Trophoblast cell (in vitro differentiated cells and primary cell): ENCODE measurements at regions not wholly inside any gene's neighbourhood (a gene's known extent, or its start where the extent isn't known, plus 50 kb on each side); places are given as distances from the start of the nearest gene placed in this dataset.
A peak's percentile ranks its signal among the peaks of the same experiment; 100 is the strongest.

ENCODE experiments used
- DNase-seq, 2 donors: peaks; one replicate each; pipeline ENCODE4 v3.0.0-alpha.2; 2016
- H2AFZ ChIP-seq: 2 replicates; pipeline ENCODE4 v1.6.1; 2013; ENCODE audit warnings: low read length, moderate library complexity, mild to moderate bottlenecking; ENCODE audit not compliant: insufficient read depth, poor library complexity
- H2AK5ac ChIP-seq: 2 replicates; pipeline ENCODE4 v1.6.1; 2013; ENCODE audit warnings: mild to moderate bottlenecking, low read length
- H2BK120ac ChIP-seq: 2 replicates; pipeline ENCODE4 v1.6.1; 2013; ENCODE audit warnings: low read length, mild to moderate bottlenecking, moderate library complexity; ENCODE audit not compliant: insufficient read depth, poor library complexity
- H2BK12ac ChIP-seq: 2 replicates; pipeline ENCODE4 v1.6.1; 2013; ENCODE audit warnings: mild to moderate bottlenecking, low read length, moderate library complexity
- H2BK5ac ChIP-seq: 2 replicates; pipeline ENCODE4 v1.6.1; 2013; ENCODE audit warnings: low read length, low read depth, moderate library complexity, mild to moderate bottlenecking; ENCODE audit not compliant: poor library complexity
- H3K14ac ChIP-seq: 2 replicates; pipeline ENCODE4 v1.6.1; 2013; ENCODE audit warnings: mild to moderate bottlenecking, low read length
- H3K18ac ChIP-seq: 2 replicates; pipeline ENCODE4 v1.6.1; 2013; ENCODE audit warnings: mild to moderate bottlenecking, low read length
- H3K23ac ChIP-seq: 2 replicates; pipeline ENCODE4 v1.6.1; 2013; ENCODE audit warnings: low read length
- H3K27ac ChIP-seq: 2 replicates; pipeline ENCODE4 v1.5.1; 2013; ENCODE audit warnings: low read depth, mild to moderate bottlenecking, inconsistent platforms, low read length, moderate library complexity
- H3K27me3 ChIP-seq: 2 replicates; pipeline ENCODE4 v1.6.1; 2013; ENCODE audit warnings: inconsistent platforms, mild to moderate bottlenecking, low read length, moderate library complexity; ENCODE audit not compliant: insufficient read depth
- H3K36me3 ChIP-seq, 2 experiments: 1 replicate in 1 of 2; 2 replicates in 1 of 2; pipeline ENCODE4 v1.6.1; 2013; ENCODE audit warnings: low read length in 2 of 2, mild to moderate bottlenecking in 2 of 2, moderate library complexity in 1 of 2; ENCODE audit not compliant: insufficient read depth in 2 of 2, control insufficient read depth in 1 of 2
- H3K4ac ChIP-seq: 2 replicates; pipeline ENCODE4 v1.6.1; 2013; ENCODE audit warnings: low read depth, mild to moderate bottlenecking, low read length, moderate library complexity
- H3K4me1 ChIP-seq, 2 experiments: 1 replicate in 1 of 2; 2 replicates in 1 of 2; pipeline ENCODE4 v1.6.1; 2013; ENCODE audit warnings: low read length in 2 of 2, mild to moderate bottlenecking in 2 of 2, moderate library complexity in 1 of 2; ENCODE audit not compliant: insufficient read depth in 2 of 2, control insufficient read depth in 1 of 2
- H3K4me2 ChIP-seq: 2 replicates; pipeline ENCODE4 v1.6.1; 2013; ENCODE audit warnings: inconsistent platforms, mild to moderate bottlenecking, low read length, moderate library complexity
- H3K4me3 ChIP-seq: 2 replicates; pipeline ENCODE4 v1.5.1; 2013; ENCODE audit warnings: mild to moderate bottlenecking, low read depth, low read length, inconsistent platforms
- H3K79me1 ChIP-seq: one replicate; pipeline ENCODE4 v1.6.1; 2013; ENCODE audit warnings: low read length
- H3K79me2 ChIP-seq: 2 replicates; pipeline ENCODE4 v1.6.1; 2013; ENCODE audit warnings: low read length, mild to moderate bottlenecking; ENCODE audit not compliant: control insufficient read depth, insufficient read depth, poor library complexity
- H3K9ac ChIP-seq: 2 replicates; pipeline ENCODE4 v1.6.1; 2013; ENCODE audit warnings: mild to moderate bottlenecking, low read length
- H3K9me3 ChIP-seq: 2 replicates; pipeline ENCODE4 v1.6.1; 2013; ENCODE audit warnings: low read depth, mild to moderate bottlenecking, control low read depth, inconsistent platforms, low read length; ENCODE audit not compliant: insufficient read depth
- H4K12ac ChIP-seq: 2 replicates; pipeline ENCODE4 v1.6.1; 2013; ENCODE audit warnings: low read depth, mild to moderate bottlenecking, low read length, moderate library complexity
- H4K8ac ChIP-seq: 2 replicates; pipeline ENCODE4 v1.6.1; 2013; ENCODE audit warnings: low read depth, mild to moderate bottlenecking, low read length, moderate library complexity
- H4K91ac ChIP-seq: one replicate; pipeline ENCODE4 v1.6.1; 2013; ENCODE audit warnings: low read depth, mild to moderate bottlenecking, low read length, moderate library complexity
- WGBS: extraction: QIAGEN DNeasy Blood & Tissue Kit; methylation state at CpG from one replicate; pipeline ENCODE4 v1.1.7; 2013; ENCODE audit warnings: missing lambda C conversion rate; ENCODE audit not compliant: insufficient read length, insufficient coverage; ENCODE audit errors: extremely low coverage; 5-methylcytosine and 5-hydroxymethylcytosine counted together

DNA sequence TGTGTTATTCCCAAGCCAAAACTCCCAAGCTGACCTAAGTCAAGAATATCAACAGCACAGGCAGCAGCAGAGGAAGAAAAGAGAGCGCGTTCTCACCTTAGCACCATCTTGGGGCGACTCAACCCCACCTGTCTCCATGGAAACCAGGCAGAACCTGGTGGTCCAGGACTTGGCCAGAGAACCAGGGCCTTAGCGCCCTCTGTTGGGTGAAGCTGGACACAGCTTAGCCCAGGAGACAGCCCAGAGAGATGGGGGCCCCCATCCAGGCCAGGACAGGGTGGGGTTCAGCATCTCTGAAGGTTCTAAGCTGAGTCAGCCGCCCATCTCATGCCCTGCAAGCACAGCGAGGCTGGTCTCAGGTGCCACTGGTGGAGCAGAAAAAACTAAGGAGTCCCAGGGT is 60.1 kb upstream of the TMEM132E start:
- Histone ChIP-seq H3K4me1 (no peaks in the 10 kb centered on the region), H3K36me3 (no peaks in the 10 kb centered on the region), H2AK5ac (no peak overlapping the region), H4K12ac (no peak overlapping the region), H4K91ac (no peak overlapping the region), H3K79me2 (no peaks in the 10 kb centered on the region), H3K4me2 (no peak overlapping the region), H3K27ac (no peak overlapping the region), H2AFZ (no peak overlapping the region), H4K8ac (no peak overlapping the region), H3K27me3 (no peaks in the 10 kb centered on the region), H3K4ac (no peak overlapping the region), H3K79me1 (no peaks in the 10 kb centered on the region), H3K14ac (no peak overlapping the region), H3K18ac (no peak overlapping the region), H2BK5ac (no peak overlapping the region), H3K23ac (no peak overlapping the region), H3K9me3 (peaks cover 2% of the 10 kb centered on the region), H2BK12ac (no peak overlapping the region), H3K9ac (no peak overlapping the region), H3K4me3 (no peak overlapping the region), H2BK120ac (no peak overlapping the region)
- DNase-seq: no peak
- no CpG with 5 or more reads among the region's 6 CpGs for WGBS

DNA sequence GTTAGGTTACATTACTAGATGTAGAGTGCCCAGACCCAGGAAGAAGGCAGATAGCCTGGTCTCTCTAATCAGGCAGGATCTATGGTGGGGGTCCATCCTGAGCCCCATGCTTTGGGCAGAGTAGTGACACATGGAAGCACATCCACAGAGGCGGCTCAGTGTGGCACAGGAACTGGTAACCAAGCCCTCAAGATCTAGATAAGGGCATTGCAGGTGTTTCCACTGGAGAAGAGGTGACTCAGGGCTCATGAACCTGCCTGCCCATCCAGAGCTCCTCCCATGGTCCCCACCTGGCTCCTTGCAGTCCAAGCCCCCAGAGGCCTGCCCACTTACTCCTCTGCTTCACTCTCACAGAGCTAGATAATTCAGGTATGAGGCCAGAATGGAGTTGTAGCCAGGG is 62.0 kb upstream of the TMEM132E start:
- no peak overlapping the region for H2BK12ac ChIP-seq
- H4K91ac ChIP-seq: no peak overlapping the region
- no peak overlapping the region for H4K12ac ChIP-seq
- no peak for DNase-seq
- no peaks in the 10 kb centered on the region for H3K27me3 ChIP-seq
- no peak overlapping the region for H3K23ac ChIP-seq
- no peak overlapping the region for H3K4me2 ChIP-seq
- no peak overlapping the region for H3K4ac ChIP-seq
- no peaks in the 10 kb centered on the region for H3K4me1 ChIP-seq
- no CpG with 5 or more reads among the region's 1 CpG for WGBS
- no peak overlapping the region for H3K18ac ChIP-seq
- no peak overlapping the region for H2BK5ac ChIP-seq
- H4K8ac ChIP-seq: no peak overlapping the region
- peaks cover 2% of the 10 kb centered on the region for H3K9me3 ChIP-seq
- no peak overlapping the region for H2AFZ ChIP-seq
- no peaks in the 10 kb centered on the region for H3K79me1 ChIP-seq
- no peak overlapping the region for H2AK5ac ChIP-seq
- no peak overlapping the region for H3K14ac ChIP-seq
- H3K4me3 ChIP-seq: no peak overlapping the region
- H3K27ac ChIP-seq: no peak overlapping the region
- H3K36me3 ChIP-seq: no peaks in the 10 kb centered on the region
- no peaks in the 10 kb centered on the region for H3K79me2 ChIP-seq
- no peak overlapping the region for H2BK120ac ChIP-seq
- H3K9ac ChIP-seq: no peak overlapping the region

DNA sequence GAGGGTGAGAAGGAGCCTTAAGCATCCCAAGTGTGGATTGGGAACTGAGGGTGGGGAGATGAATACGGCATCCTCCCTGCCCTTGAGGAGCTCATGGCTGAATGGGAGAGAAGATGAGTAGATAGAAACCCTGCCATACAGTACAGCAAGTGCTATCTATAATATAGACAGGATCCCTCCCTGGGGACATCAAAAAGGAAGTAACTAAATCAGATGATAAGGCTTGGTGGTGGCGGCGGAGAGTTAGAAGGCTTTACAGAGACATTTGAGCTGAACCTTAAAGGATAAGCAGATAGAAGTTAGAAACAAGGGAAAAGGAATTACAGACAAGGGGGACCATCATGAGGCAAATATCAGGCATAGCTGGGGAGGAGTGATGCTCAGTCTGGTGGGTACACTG is 67.5 kb upstream of the TMEM132E start:
- Histone ChIP-seq H3K79me2 (no peaks in the 10 kb centered on the region), H3K9me3 (peaks cover 2% of the 10 kb centered on the region), H3K18ac (no peak overlapping the region), H4K91ac (no peak overlapping the region), H3K4me3 (no peak overlapping the region), H3K4me2 (no peak overlapping the region), H3K27ac (no peak overlapping the region), H3K4ac (no peak overlapping the region), H2BK5ac (no peak overlapping the region), H3K23ac (no peak overlapping the region), H4K12ac (no peak overlapping the region), H3K79me1 (no peaks in the 10 kb centered on the region), H2BK12ac (no peak overlapping the region), H3K14ac (no peak overlapping the region), H3K27me3 (no peaks in the 10 kb centered on the region), H4K8ac (no peak overlapping the region), H3K9ac (no peak overlapping the region), H3K4me1 (no peaks in the 10 kb centered on the region), H2BK120ac (no peak overlapping the region), H2AK5ac (no peak overlapping the region), H3K36me3 (no peaks in the 10 kb centered on the region), H2AFZ (no peak overlapping the region)
- no peak for DNase-seq
- no CpG with 5 or more reads among the region's 3 CpGs for WGBS

DNA sequence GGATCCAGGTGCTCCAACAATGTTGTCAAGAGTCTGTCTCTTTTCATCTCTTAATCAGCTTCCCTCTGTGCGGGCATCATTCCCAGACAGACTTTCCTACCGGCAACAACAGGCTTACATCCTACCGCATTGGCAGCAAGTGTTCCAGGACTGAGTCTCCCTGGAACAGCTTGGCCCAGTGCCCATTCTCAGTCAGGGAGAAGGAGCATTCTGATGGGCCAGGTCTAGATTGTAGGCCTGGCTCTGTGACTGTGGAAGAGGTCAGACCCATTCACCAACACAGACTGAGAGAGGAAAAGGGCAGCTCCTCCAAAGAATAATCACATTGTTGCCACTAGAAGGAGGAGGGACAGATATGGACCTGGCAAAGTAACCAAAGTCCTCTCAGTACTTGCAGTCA is 68.1 kb upstream of the TMEM132E start:
- H2AFZ ChIP-seq: no peak overlapping the region

More for the DNA sequence above, 68.1 kb upstream of the TMEM132E start:
- Histone ChIP-seq H3K9me3 (peaks cover 2% of the 10 kb centered on the region), H4K8ac (no peak overlapping the region), H4K12ac (no peak overlapping the region), H3K23ac (peak overlapping the region; percentile 25), H3K18ac (no peak overlapping the region), H3K79me1 (no peaks in the 10 kb centered on the region), H3K27me3 (no peaks in the 10 kb centered on the region), H2BK5ac (no peak overlapping the region), H2BK120ac (no peak overlapping the region), H3K4me3 (no peak overlapping the region), H3K4ac (no peak overlapping the region), H3K14ac (no peak overlapping the region), H3K36me3 (no peaks in the 10 kb centered on the region), H3K9ac (no peak overlapping the region), H3K4me2 (no peak overlapping the region), H2BK12ac (no peak overlapping the region), H3K4me1 (no peaks in the 10 kb centered on the region), H2AK5ac (no peak overlapping the region), H3K79me2 (no peaks in the 10 kb centered on the region), H4K91ac (no peak overlapping the region), H3K27ac (no peak overlapping the region)
- DNase-seq: no peak
- no CpG with 5 or more reads among the region's 3 CpGs for WGBS
